Panc1 (cell line): ENCODE measurements at regions not wholly inside any gene's neighbourhood (a gene's known extent, or its start where the extent isn't known, plus 50 kb on each side); places are given as distances from the start of the nearest gene placed in this dataset.
"Not testable (repeated sequence)": the region's sequence is repeated elsewhere in the genome, so short reads cannot be mapped to it uniquely, and the experiment has no call there.

ENCODE experiments used
- ATAC-seq: fragments of 200-7000 bp; cut with Tn5 transposase; 2 replicates; pipeline ENCODE4 v1.9.1; 2020; ENCODE audit warnings: mild to moderate bottlenecking, moderate library complexity
- BruUV-seq: library from RNA; stranded (reverse); fragments of 400-500 nt; replicated peaks from 2 replicates; lab custom pipeline; 2021; lab: Mats Ljungman, UMichigan
- CTCF ChIA-PET: fragments of 300-600 bp; sonication (Branson Sonifier 250); formaldehyde crosslinking; loops from one replicate; lab custom pipeline; 2022; ENCODE audit warnings: antibody characterized with exemption; lab: Charles Lee
- POLR2A ChIA-PET: fragments of 300-600 bp; sonication (Branson Sonifier 250); formaldehyde crosslinking; loops from one replicate; lab custom pipeline; 2022; ENCODE audit warnings: antibody characterized with exemption; lab: Charles Lee
- DNase-seq: peaks from one replicate; pipeline ENCODE4 v3.0.0-alpha.2; 2010; ENCODE audit warnings: low read depth, low spot score
- H3K27ac ChIP-seq: 2 replicates; pipeline ENCODE4 v1.5.1; 2011; ENCODE audit warnings: mild to moderate bottlenecking, low read length, inconsistent platforms
- H3K27me3 ChIP-seq: fragments of 200-500 bp; sonication (Bioruptor generic); 2 replicates; pipeline ENCODE4 v1.6.0; 2014; ENCODE audit warnings: low read length, inconsistent platforms; ENCODE audit not compliant: control insufficient read depth, insufficient read depth
- H3K36me3 ChIP-seq: fragments of 200-500 bp; sonication (Bioruptor generic); 2 replicates; pipeline ENCODE4 v1.5.1; 2014; ENCODE audit warnings: inconsistent platforms, mild to moderate bottlenecking, low read length, moderate library complexity; ENCODE audit not compliant: control insufficient read depth, insufficient read depth
- H3K4me1 ChIP-seq: 2 replicates; pipeline ENCODE4 v1.5.1; 2011; ENCODE audit warnings: inconsistent platforms, mild to moderate bottlenecking, low read length, moderate library complexity; ENCODE audit not compliant: control insufficient read depth, insufficient read depth
- H3K4me3 ChIP-seq, 2 experiments: 2 replicates each; pipeline ENCODE4 v1.5.1; 2011 to 2012; ENCODE audit warnings: low read depth in 2 of 2, low read length in 2 of 2, mild to moderate bottlenecking in 2 of 2, inconsistent platforms in 1 of 2, moderate library complexity in 1 of 2
- H3K9me3 ChIP-seq: fragments of 200-500 bp; sonication (Bioruptor generic); 2 replicates; pipeline ENCODE4 v1.5.1; 2014; ENCODE audit warnings: low read depth, mild to moderate bottlenecking, inconsistent platforms, low read length, moderate library complexity; ENCODE audit not compliant: control insufficient read depth, insufficient read depth
- POLR2AphosphoS5 ChIP-seq: IDR thresholded peaks from 2 replicates; pipeline ENCODE4 v1.6.1; 2012; ENCODE audit warnings: mild to moderate bottlenecking, low read depth, low read length, moderate library complexity
- SIN3A ChIP-seq: IDR thresholded peaks from 2 replicates; pipeline ENCODE4 v1.6.1; 2012; ENCODE audit warnings: low read depth, mild to moderate bottlenecking, low read length, moderate library complexity, borderline replicate concordance; ENCODE audit not compliant: insufficient read depth
- TCF7L2 ChIP-seq: IDR thresholded peaks from 2 replicates; pipeline ENCODE4 v1.6.1; 2011; ENCODE audit warnings: mild to moderate bottlenecking, low read depth, low read length, inconsistent platforms
- in situ Hi-C: cut with HindIII; loops from 2 replicates; pipeline ENCODE4 v1.10.0; 2016; ENCODE audit warnings: low sequenced_read_pairs, low pct_unique_long_range_greater_than_20kb
- intact Hi-C: fragments of 100-400 bp; cut with micrococcal nuclease; formaldehyde crosslinking; loops from one replicate; pipeline ENCODE4 v1.10.0; 2022; ENCODE audit not compliant: unreplicated experiment
- TF ChIP-seq, protein P1 (sequence below): fragments of 450-650 bp; IDR thresholded peaks from 2 replicates; pipeline ENCODE4 v1.5.1; 2017; ENCODE audit warnings: mild to moderate bottlenecking
- TF ChIP-seq, protein P2 (sequence below), 2 experiments: IDR thresholded peaks; 2 replicates each; pipeline ENCODE4 v1.6.1; 2011 to 2012; ENCODE audit warnings: low read depth in 2 of 2, control low read depth in 1 of 2, low read length in 1 of 2, mild to moderate bottlenecking in 1 of 2, moderate library complexity in 1 of 2; ENCODE audit not compliant: insufficient read depth in 1 of 2

DNA sequence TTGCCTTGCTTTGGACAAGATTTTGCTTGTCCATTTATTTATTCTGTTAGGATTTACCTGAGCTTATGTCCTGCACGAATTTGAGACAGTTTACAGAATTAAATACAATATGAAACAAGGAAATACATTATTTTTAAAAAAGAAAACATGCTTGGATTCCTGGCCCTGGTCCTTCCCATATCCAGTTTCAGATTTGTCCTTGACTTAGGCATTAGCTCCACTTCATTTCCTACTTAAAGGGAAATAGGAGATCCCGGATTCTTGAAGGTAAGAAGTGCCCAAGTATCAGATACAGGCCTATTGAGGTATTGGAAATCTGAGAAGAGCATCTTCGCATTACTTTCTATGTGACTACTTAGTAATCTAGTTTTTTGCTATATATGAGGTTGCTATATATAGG lies 672.0 kb downstream of the SI start:
- no peaks in the 10 kb centered on the region for H3K36me3 ChIP-seq
- TF ChIP-seq POLR2AphosphoS5, result no peak
- DNase-seq, result no peak
- no peak overlapping the region for H3K27ac ChIP-seq
- intact Hi-C loops (no loop called here), in situ Hi-C loops (no loop called here)
- H3K4me1 ChIP-seq, result no peaks in the 10 kb centered on the region
- no peaks in the 10 kb centered on the region for H3K27me3 ChIP-seq
- H3K4me3 ChIP-seq, result no peak overlapping the region
- ATAC-seq, result no peak
- no TSS peak for BruUV-seq
- ChIA-PET CTCF (no interaction called here), POLR2A (no interaction called here)
- no peaks in the 10 kb centered on the region for H3K9me3 ChIP-seq

DNA sequence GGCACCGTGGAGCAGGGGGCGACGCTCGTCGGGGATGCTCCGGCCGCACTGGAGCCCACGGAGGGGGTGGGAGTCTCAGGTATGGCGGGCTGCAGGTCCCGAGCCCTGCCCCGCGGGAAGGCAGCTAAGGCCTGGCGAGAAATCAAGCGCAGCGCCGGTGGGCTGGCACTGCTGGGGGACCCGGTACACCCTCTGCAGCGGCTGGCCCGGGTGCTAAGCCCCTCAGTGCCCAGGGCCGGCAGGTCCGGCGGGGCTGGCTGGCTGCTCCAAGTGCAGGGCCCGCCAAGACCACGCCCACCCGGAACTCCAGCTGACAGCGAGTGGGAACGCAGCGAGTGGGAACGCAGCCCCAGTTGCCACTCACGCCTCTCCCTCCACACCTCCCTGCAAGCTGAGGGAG lies 676.4 kb downstream of the SI start:
- no peak overlapping the region for H3K27ac ChIP-seq
- ATAC-seq (no peak), DNase-seq (no peak)
- intact Hi-C loops (no loop called here), in situ Hi-C loops (no loop called here)
- no peak for TF ChIP-seq TCF7L2
- TF ChIP-seq POLR2AphosphoS5, result no peak
- TF ChIP-seq, protein P1, sequence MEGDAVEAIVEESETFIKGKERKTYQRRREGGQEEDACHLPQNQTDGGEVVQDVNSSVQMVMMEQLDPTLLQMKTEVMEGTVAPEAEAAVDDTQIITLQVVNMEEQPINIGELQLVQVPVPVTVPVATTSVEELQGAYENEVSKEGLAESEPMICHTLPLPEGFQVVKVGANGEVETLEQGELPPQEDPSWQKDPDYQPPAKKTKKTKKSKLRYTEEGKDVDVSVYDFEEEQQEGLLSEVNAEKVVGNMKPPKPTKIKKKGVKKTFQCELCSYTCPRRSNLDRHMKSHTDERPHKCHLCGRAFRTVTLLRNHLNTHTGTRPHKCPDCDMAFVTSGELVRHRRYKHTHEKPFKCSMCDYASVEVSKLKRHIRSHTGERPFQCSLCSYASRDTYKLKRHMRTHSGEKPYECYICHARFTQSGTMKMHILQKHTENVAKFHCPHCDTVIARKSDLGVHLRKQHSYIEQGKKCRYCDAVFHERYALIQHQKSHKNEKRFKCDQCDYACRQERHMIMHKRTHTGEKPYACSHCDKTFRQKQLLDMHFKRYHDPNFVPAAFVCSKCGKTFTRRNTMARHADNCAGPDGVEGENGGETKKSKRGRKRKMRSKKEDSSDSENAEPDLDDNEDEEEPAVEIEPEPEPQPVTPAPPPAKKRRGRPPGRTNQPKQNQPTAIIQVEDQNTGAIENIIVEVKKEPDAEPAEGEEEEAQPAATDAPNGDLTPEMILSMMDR, result no peak
- TF ChIP-seq SIN3A, result no peak
- TF ChIP-seq, protein P2, sequence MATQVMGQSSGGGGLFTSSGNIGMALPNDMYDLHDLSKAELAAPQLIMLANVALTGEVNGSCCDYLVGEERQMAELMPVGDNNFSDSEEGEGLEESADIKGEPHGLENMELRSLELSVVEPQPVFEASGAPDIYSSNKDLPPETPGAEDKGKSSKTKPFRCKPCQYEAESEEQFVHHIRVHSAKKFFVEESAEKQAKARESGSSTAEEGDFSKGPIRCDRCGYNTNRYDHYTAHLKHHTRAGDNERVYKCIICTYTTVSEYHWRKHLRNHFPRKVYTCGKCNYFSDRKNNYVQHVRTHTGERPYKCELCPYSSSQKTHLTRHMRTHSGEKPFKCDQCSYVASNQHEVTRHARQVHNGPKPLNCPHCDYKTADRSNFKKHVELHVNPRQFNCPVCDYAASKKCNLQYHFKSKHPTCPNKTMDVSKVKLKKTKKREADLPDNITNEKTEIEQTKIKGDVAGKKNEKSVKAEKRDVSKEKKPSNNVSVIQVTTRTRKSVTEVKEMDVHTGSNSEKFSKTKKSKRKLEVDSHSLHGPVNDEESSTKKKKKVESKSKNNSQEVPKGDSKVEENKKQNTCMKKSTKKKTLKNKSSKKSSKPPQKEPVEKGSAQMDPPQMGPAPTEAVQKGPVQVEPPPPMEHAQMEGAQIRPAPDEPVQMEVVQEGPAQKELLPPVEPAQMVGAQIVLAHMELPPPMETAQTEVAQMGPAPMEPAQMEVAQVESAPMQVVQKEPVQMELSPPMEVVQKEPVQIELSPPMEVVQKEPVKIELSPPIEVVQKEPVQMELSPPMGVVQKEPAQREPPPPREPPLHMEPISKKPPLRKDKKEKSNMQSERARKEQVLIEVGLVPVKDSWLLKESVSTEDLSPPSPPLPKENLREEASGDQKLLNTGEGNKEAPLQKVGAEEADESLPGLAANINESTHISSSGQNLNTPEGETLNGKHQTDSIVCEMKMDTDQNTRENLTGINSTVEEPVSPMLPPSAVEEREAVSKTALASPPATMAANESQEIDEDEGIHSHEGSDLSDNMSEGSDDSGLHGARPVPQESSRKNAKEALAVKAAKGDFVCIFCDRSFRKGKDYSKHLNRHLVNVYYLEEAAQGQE (IDR thresholded peaks at IDR 0.05; ENCODE audit: insufficient read depth in 1 of 2, low read depth in 2 of 2, low read length in 1 of 2), result no peak
- H3K27me3 ChIP-seq, result no peaks in the 10 kb centered on the region
- H3K4me3 ChIP-seq, result no peak overlapping the region
- ChIA-PET POLR2A (no interaction called here), CTCF (no interaction called here)
- no peaks in the 10 kb centered on the region for H3K36me3 ChIP-seq
- no TSS peak for BruUV-seq
- no peaks in the 10 kb centered on the region for H3K9me3 ChIP-seq
- no peaks in the 10 kb centered on the region for H3K4me1 ChIP-seq

DNA sequence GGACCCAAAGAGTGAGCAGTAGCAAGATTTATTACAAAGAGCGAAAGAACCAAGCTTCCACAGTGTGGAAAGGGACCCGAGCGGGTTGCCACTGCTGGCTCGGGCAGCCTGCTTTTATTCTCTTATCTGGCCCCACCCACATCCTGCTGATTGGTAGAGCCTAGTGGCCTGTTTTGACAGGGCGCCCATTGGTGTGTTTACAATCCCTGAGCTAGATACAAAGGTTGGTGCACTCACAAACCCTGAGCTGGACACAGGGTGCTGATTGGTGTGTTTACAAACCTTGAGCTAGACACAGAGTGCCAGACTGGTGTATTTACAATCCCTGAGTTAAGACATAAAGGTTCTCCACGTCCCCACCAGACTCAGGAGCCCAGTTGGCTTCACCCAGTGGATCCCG lies 676.9 kb downstream of the SI start:
- H3K4me1 ChIP-seq, CTCF ChIA-PET, H3K4me3 ChIP-seq, H3K36me3 ChIP-seq, ATAC-seq, BruUV-seq, POLR2A ChIA-PET, in situ Hi-C loops, H3K27ac ChIP-seq, DNase-seq, H3K9me3 ChIP-seq, H3K27me3 ChIP-seq, intact Hi-C loops: not testable (repeated sequence)
